ENCODE measurements at regions not wholly inside any gene's neighbourhood (a gene's known extent, or its start where the extent isn't known, plus 50 kb on each side); places are given as distances from the start of the nearest gene placed in this dataset.
A peak's percentile ranks its signal among the peaks of the same experiment; 100 is the strongest.

- Histone ChIP-seq H3K27ac (ENCODE audit: poor library complexity, severe bottlenecking) (no peak overlapping the region), H3K4me1 (ENCODE audit: insufficient read depth, poor library complexity, severe bottlenecking) (peaks cover 30% of the 10 kb centered on the region), H3K36me3 (ENCODE audit: low read depth) (no peaks in the 10 kb centered on the region), H3K27me3 (ENCODE audit: insufficient read depth, poor library complexity, severe bottlenecking) (no peaks in the 10 kb centered on the region), H3K9me3 (ENCODE audit: severe bottlenecking) (no peaks in the 10 kb centered on the region), H3K4me3 (ENCODE audit: severe bottlenecking) (no peak overlapping the region)
- TF ChIP-seq CTCF (IDR thresholded peaks at IDR 0.05; ENCODE audit: poor library complexity, severe bottlenecking) = no peak
- DNase-seq (ENCODE audit: low spot score) (no peak), ATAC-seq (ENCODE audit: low read depth) (peak; percentile 67)
Observed at GRCh38 chr4:182188622-182189021, 54.6 kb upstream of the TENM3 start.

DNA sequence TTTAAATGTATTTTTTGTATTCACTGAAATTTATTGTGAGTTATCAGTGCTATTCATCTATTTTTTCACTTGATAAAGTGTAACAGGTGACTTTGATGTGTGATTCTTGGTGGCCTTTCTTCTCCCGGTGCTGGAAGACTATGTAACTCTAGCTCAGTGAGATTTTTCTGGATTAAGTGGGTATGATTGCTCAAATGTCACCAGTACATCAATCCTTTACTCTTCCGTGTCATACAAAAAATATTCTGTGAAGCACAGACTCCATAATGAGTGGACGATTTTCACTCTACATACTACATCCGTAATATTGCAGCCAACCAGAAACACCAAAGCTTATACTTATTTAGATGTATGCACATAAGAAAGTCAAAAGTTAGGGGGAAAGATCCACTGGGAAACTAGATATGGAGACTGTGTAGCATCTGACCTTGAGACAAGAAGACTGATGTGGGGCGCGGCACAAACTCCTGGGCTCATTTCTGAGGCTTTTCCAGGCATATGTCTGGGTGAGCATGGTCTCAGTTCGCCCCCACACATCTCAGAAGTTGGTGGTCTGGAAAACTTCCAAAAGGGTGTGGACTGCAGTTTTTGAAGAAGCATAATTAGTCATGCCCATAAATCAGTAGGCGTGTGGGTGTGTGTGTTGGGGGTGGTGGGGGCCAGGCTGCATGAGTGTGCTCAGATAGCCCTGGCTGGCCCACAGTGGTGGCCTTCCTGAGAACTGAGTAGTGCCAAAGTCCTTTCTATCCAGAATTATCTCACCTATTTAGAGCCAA is 53.9 kb upstream of the TENM3 start:
- Histone ChIP-seq H3K27ac (ENCODE audit: poor library complexity, severe bottlenecking) (peak overlapping the region; percentile 28), H3K36me3 (ENCODE audit: low read depth) (no peaks in the 10 kb centered on the region), H3K9me3 (ENCODE audit: severe bottlenecking) (no peaks in the 10 kb centered on the region), H3K27me3 (ENCODE audit: insufficient read depth, poor library complexity, severe bottlenecking) (no peaks in the 10 kb centered on the region), H3K4me1 (ENCODE audit: insufficient read depth, poor library complexity, severe bottlenecking) (peaks cover 30% of the 10 kb centered on the region), H3K4me3 (ENCODE audit: severe bottlenecking) (no peak overlapping the region)
- ATAC-seq (ENCODE audit: low read depth) = peak; percentile 86
- TF ChIP-seq CTCF (IDR thresholded peaks at IDR 0.05; ENCODE audit: poor library complexity, severe bottlenecking) = no peak
- DNase-seq (ENCODE audit: low spot score) = peak; percentile 76

DNA sequence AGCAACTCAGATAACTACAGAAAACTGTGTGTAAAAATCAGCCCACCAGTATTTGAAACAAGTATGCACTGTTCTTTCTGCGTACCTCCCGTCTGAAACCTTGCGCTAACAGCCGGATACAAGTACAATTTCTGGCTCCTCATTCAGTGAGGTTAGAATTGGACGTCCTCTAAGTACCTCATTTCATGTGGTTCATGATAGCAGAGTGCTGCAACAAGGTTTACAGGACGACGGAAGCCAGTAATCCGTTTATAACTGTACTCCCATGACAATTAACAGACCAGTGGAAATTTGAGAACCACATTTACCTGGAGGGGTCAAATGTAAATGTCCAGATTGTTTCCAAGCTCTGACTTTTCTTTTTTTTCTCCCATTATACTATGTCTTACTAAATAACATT is 52.9 kb upstream of the TENM3 start:
- DNase-seq (ENCODE audit: low spot score) (no peak), ATAC-seq (ENCODE audit: low read depth) (no peak)
- Histone ChIP-seq H3K9me3 (ENCODE audit: severe bottlenecking) (no peaks in the 10 kb centered on the region), H3K4me3 (ENCODE audit: severe bottlenecking) (no peak overlapping the region), H3K27ac (ENCODE audit: poor library complexity, severe bottlenecking) (peak overlapping the region; percentile 28), H3K36me3 (ENCODE audit: low read depth) (no peaks in the 10 kb centered on the region), H3K27me3 (ENCODE audit: insufficient read depth, poor library complexity, severe bottlenecking) (no peaks in the 10 kb centered on the region), H3K4me1 (ENCODE audit: insufficient read depth, poor library complexity, severe bottlenecking) (peaks cover 30% of the 10 kb centered on the region)
- TF ChIP-seq CTCF (IDR thresholded peaks at IDR 0.05; ENCODE audit: poor library complexity, severe bottlenecking) = no peak

DNA sequence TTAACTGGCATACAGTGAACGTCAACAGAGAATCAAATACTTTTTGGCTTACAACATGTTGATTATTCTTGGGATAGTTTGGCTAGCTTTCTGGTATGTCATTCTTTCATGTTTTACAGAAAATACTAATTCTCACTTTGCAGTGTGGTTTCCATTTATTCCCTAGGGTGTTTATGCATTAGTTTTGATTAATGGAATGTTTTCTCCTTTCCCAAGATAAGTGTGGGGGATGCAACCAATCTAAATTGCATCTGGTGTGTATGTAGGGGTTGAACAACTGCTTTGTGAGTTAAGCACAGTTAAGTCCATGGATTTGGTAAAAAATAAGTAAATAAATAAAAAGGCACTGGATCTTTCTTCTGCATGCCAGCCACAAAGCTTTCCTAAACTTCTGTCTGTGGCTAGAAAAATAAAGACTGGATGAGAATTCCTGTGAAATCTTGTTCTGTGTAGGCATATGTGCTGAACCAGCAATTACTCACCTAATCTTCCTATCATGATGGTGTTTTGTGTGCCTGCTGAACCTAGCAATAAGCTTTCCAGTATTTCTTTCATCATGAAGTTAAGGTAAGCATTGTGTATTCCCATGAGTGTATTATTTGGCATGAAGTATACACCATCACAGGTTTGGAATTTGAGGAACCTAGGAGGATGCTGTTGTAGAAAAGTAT is 50.6 kb upstream of the TENM3 start:
- Histone ChIP-seq H3K4me3 (ENCODE audit: severe bottlenecking) (no peak overlapping the region), H3K4me1 (ENCODE audit: insufficient read depth, poor library complexity, severe bottlenecking) (peaks cover 30% of the 10 kb centered on the region), H3K27ac (ENCODE audit: poor library complexity, severe bottlenecking) (peak overlapping the region; percentile 10), H3K27me3 (ENCODE audit: insufficient read depth, poor library complexity, severe bottlenecking) (no peaks in the 10 kb centered on the region), H3K9me3 (ENCODE audit: severe bottlenecking) (no peaks in the 10 kb centered on the region), H3K36me3 (ENCODE audit: low read depth) (no peaks in the 10 kb centered on the region)
- TF ChIP-seq CTCF (IDR thresholded peaks at IDR 0.05; ENCODE audit: poor library complexity, severe bottlenecking) = no peak
- ATAC-seq (ENCODE audit: low read depth) = peak; percentile 73
- DNase-seq (ENCODE audit: low spot score) = no peak

DNA sequence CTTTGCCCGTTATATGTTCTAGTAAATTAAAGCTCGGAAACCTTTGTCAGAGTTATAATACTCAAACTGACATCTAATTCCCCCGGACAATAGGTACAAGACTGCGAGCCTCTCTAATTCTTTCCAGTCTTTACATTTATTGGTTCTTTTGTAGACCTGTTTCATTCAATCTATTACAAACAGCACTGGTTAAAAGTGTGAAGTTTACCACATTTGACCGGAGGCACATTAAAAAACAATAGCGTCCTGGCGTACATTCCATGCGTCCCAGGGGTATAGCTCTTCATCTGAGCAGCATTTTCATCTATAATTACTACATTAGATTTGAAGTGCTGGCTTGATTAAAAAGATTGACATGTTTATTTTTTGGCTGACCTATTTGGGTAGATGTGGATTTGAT is 49.9 kb upstream of the TENM3 start:
- DNase-seq (ENCODE audit: low spot score) (no peak), ATAC-seq (ENCODE audit: low read depth) (no peak)
- Histone ChIP-seq H3K4me3 (ENCODE audit: severe bottlenecking) (no peak overlapping the region), H3K4me1 (ENCODE audit: insufficient read depth, poor library complexity, severe bottlenecking) (peaks cover 30% of the 10 kb centered on the region), H3K36me3 (ENCODE audit: low read depth) (no peaks in the 10 kb centered on the region), H3K27me3 (ENCODE audit: insufficient read depth, poor library complexity, severe bottlenecking) (no peaks in the 10 kb centered on the region), H3K9me3 (ENCODE audit: severe bottlenecking) (no peaks in the 10 kb centered on the region), H3K27ac (ENCODE audit: poor library complexity, severe bottlenecking) (peak overlapping the region; percentile 10)
- TF ChIP-seq CTCF (IDR thresholded peaks at IDR 0.05; ENCODE audit: poor library complexity, severe bottlenecking) = no peak

Measured in RWPE2 (cell line).